GM23338 (cell line): ENCODE measurements at regions not wholly inside any gene's neighbourhood (a gene's known extent, or its start where the extent isn't known, plus 50 kb on each side); places are given as distances from the start of the nearest gene placed in this dataset.

ENCODE experiments used
- ATAC-seq: fragments of 200-7000 bp; cut with Tn5 transposase; 3 replicates; pipeline ENCODE4 v1.9.1; 2020
- DNase-seq: peaks from one replicate; pipeline ENCODE4 v3.0.0-alpha.2; 2015; ENCODE audit warnings: low spot score
- H2AFZ ChIP-seq: fragments of 200-600 bp; sonication (generic); 2 replicates; pipeline ENCODE4 v1.8.0; 2016; ENCODE audit warnings: antibody characterized with exemption, mild to moderate bottlenecking, moderate library complexity
- H3F3A ChIP-seq: fragments of 200-600 bp; sonication (generic); replicated peaks from 2 replicates; pipeline ENCODE4 v1.8.0; 2017; ENCODE audit warnings: antibody characterized with exemption, mixed run types, low read depth
- H3K27ac ChIP-seq: fragments of 200-600 bp; sonication (generic); 2 replicates; pipeline ENCODE4 v1.6.1; 2016; ENCODE audit warnings: low read depth
- H3K27me3 ChIP-seq: fragments of 200-600 bp; sonication (generic); 2 replicates; pipeline ENCODE4 v1.8.0; 2016; ENCODE audit warnings: mild to moderate bottlenecking, mixed run types, moderate library complexity; ENCODE audit not compliant: insufficient read depth
- H3K36me3 ChIP-seq: fragments of 200-600 bp; sonication (generic); 2 replicates; pipeline ENCODE4 v1.8.0; 2016; ENCODE audit warnings: mild to moderate bottlenecking; ENCODE audit not compliant: insufficient read depth
- H3K4me1 ChIP-seq: fragments of 200-600 bp; sonication (generic); 2 replicates; pipeline ENCODE4 v1.8.0; 2016; ENCODE audit warnings: mild to moderate bottlenecking, moderate library complexity; ENCODE audit not compliant: insufficient read depth
- H3K4me2 ChIP-seq: fragments of 200-600 bp; sonication (generic); 2 replicates; pipeline ENCODE4 v1.7.1; 2017; ENCODE audit warnings: mixed run types
- H3K4me3 ChIP-seq: fragments of 200-600 bp; sonication (generic); 2 replicates; pipeline ENCODE4 v1.6.1; 2016; ENCODE audit warnings: mixed run types
- H3K79me2 ChIP-seq: fragments of 200-600 bp; sonication (generic); replicated peaks from 2 replicates; pipeline ENCODE4 v1.8.0; 2017; ENCODE audit warnings: mild to moderate bottlenecking; ENCODE audit not compliant: insufficient read depth
- H3K9me2 ChIP-seq: fragments of 200-600 bp; sonication (generic); 2 replicates; pipeline ENCODE4 v1.8.0; 2017; ENCODE audit not compliant: insufficient read depth
- H4K20me1 ChIP-seq: fragments of 200-600 bp; sonication (generic); replicated peaks from 2 replicates; pipeline ENCODE4 v1.8.0; 2017; ENCODE audit warnings: mild to moderate bottlenecking; ENCODE audit not compliant: insufficient read depth
- H3K27ac Mint-ChIP-seq: 2 replicates; pipeline ENCODE4 v1.8.0; 2020; ENCODE audit warnings: inconsistent platforms, mild to moderate bottlenecking, moderate library complexity, mixed read lengths
- H3K27me3 Mint-ChIP-seq: 3 replicates; pipeline ENCODE4 v1.8.0; 2022; ENCODE audit warnings: low read depth, mild to moderate bottlenecking, moderate library complexity, mixed read lengths, inconsistent platforms; ENCODE audit not compliant: insufficient read depth, poor library complexity
- H3K36me3 Mint-ChIP-seq: 3 replicates; pipeline ENCODE4 v1.8.0; 2021; ENCODE audit warnings: low read depth, mild to moderate bottlenecking, inconsistent platforms, moderate library complexity, mixed read lengths
- H3K4me1 Mint-ChIP-seq: 3 replicates; pipeline ENCODE4 v1.8.0; 2020; ENCODE audit warnings: mild to moderate bottlenecking, inconsistent platforms, mixed read lengths
- H3K4me3 Mint-ChIP-seq: 3 replicates; pipeline ENCODE4 v1.8.0; 2021; ENCODE audit warnings: moderate library complexity, mild to moderate bottlenecking, inconsistent platforms, mixed read lengths
- H3K9me3 Mint-ChIP-seq: 3 replicates; pipeline ENCODE4 v1.8.0; 2020; ENCODE audit warnings: moderate library complexity, mild to moderate bottlenecking, inconsistent platforms, mixed read lengths
- ETS1 ChIP-seq: IDR thresholded peaks from 2 replicates; pipeline ENCODE4 v1.6.1; 2016; ENCODE audit warnings: antibody characterized with exemption
- EZH2phosphoT487 ChIP-seq: fragments of 200-600 bp; sonication (generic); IDR thresholded peaks from one replicate; pipeline ENCODE4 v1.8.1; 2018; ENCODE audit warnings: antibody characterized with exemption; ENCODE audit not compliant: unreplicated experiment
- REST ChIP-seq: IDR thresholded peaks from one replicate; pipeline ENCODE4 v1.6.1; 2018; ENCODE audit warnings: antibody characterized with exemption; ENCODE audit not compliant: unreplicated experiment
- ZNF114 ChIP-seq: fragments of 250-450 bp; sonication (Bioruptor Pico); IDR thresholded peaks from 2 replicates; pipeline ENCODE4 v1.5.0; 2020; ENCODE audit warnings: mild to moderate bottlenecking, moderate library complexity
- ZNF331 ChIP-seq: fragments of 250-450 bp; sonication (Bioruptor Pico); IDR thresholded peaks from 2 replicates; pipeline ENCODE4 v1.5.0; 2020; ENCODE audit warnings: low read depth, mild to moderate bottlenecking, moderate library complexity

DNA sequence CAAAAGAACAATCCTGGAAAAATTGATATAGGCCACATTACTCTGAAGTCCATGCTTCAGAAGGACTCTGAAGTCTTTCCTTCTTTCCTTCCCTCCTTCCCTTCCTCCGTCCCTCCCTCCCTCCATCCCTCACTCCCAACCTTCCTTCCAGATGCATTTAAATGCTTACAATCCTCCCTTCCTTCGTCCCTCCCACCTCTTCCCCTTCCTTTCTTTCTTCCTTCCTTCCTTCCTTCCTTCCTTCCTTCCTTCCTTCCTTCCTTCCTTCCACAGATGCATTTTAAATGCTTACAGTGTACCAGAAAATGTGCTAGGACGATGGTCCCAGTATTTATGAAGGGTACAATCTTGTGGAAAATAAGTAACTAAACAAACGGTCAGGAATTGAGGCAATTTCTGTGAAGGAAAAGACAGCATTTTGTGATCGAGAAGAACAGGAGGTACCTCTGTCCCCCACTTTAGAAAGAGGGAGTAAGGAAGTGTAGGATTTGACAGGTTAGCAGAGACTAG lies 181.3 kb upstream of the TUT7 start (continued):
- TF ChIP-seq REST (no peak), EZH2phosphoT487 (no peak), ZNF331 (CRISPR knock-in tag) (no peak), ZNF114 (CRISPR knock-in tag) (no peak)

GRCh38 chr9:86534572-86535258 lies 180.5 kb upstream of the TUT7 start:
- peaks cover 10% of the 10 kb centered on the region; the same call in 2 of the 3 replicates for H3K9me3 Mint-ChIP-seq
- no peaks in the 10 kb centered on the region for H3K27me3 ChIP-seq
- no peak overlapping the region for H3K4me3 ChIP-seq
- DNase-seq (no peak), ATAC-seq (no peak)
- peaks cover 3% of the 10 kb centered on the region for H3K27me3 Mint-ChIP-seq
- TF ChIP-seq REST (no peak), ETS1 (no peak), ZNF114 (CRISPR knock-in tag) (no peak)
- no peaks in the 10 kb centered on the region for H3F3A ChIP-seq
- H3K4me3 Mint-ChIP-seq: no peak overlapping the region
- H3K27ac ChIP-seq: no peak overlapping the region
- peaks cover 15% of the 10 kb centered on the region for H3K4me1 Mint-ChIP-seq
- H3K79me2 ChIP-seq: no peaks in the 10 kb centered on the region
- peaks cover 10% of the 10 kb centered on the region for H3K4me1 ChIP-seq
- H3K9me2 ChIP-seq: no peaks in the 10 kb centered on the region
- 0 out of 3 replicates have a peak, but pooled peaks cover 3% of the 10 kb centered on the region for H3K36me3 Mint-ChIP-seq
- H4K20me1 ChIP-seq: no peaks in the 10 kb centered on the region
- no peak overlapping the region for H3K4me2 ChIP-seq
- H3K27ac Mint-ChIP-seq: no peak overlapping the region
- H2AFZ ChIP-seq: no peak overlapping the region
- H3K36me3 ChIP-seq: no peaks in the 10 kb centered on the region
